Activated T-cell treated with anti-CD3 and anti-CD28 coated beads, Interleukin-2, amount 50 U/mL, for 24 hours (primary cell): ENCODE measurements at regions not wholly inside any gene's neighbourhood (a gene's known extent, or its start where the extent isn't known, plus 50 kb on each side); places are given as distances from the start of the nearest gene placed in this dataset.

Experiments
- DNase-seq: peaks from one replicate; pipeline ENCODE4 v3.0.0-alpha.2; 2020
- H3K27ac Mint-ChIP-seq: 2 replicates; pipeline ENCODE4 v1.8.0; 2020; ENCODE audit warnings: mild to moderate bottlenecking, mixed read lengths
- H3K27me3 Mint-ChIP-seq: 2 replicates; pipeline ENCODE4 v1.8.0; 2020; ENCODE audit warnings: mixed read lengths
- H3K36me3 Mint-ChIP-seq: 2 replicates; pipeline ENCODE4 v1.8.0; 2020; ENCODE audit warnings: low read depth, mixed read lengths
- H3K4me1 Mint-ChIP-seq: 2 replicates; pipeline ENCODE4 v1.8.0; 2020; ENCODE audit warnings: low read depth, mixed read lengths
- H3K4me3 Mint-ChIP-seq: 2 replicates; pipeline ENCODE4 v1.8.0; 2020; ENCODE audit warnings: mild to moderate bottlenecking, moderate library complexity, mixed read lengths
- H3K9me3 Mint-ChIP-seq: 2 replicates; pipeline ENCODE4 v1.8.0; 2020; ENCODE audit warnings: mixed read lengths

GRCh38 chr2:187274146-187274545 lies 173.9 kb downstream of the CALCRL start:
- Mint-ChIP-seq H3K36me3 (no peaks in the 10 kb centered on the region), H3K9me3 (peaks cover 13% of the 10 kb centered on the region), H3K4me3 (no peak overlapping the region), H3K27ac (no peak overlapping the region), H3K4me1 (no peaks in the 10 kb centered on the region), H3K27me3 (no peaks in the 10 kb centered on the region)
- DNase-seq = no peak

GRCh38 chr2:187272255-187272654 lies 175.8 kb downstream of the CALCRL start:
- Mint-ChIP-seq H3K9me3 (peaks cover 2% of the 10 kb centered on the region), H3K4me3 (no peak overlapping the region), H3K27ac (no peak overlapping the region), H3K36me3 (no peaks in the 10 kb centered on the region), H3K27me3 (no peaks in the 10 kb centered on the region), H3K4me1 (no peaks in the 10 kb centered on the region)
- no peak for DNase-seq

GRCh38 chr2:187271825-187272224 lies 176.2 kb downstream of the CALCRL start:
- no peaks in the 10 kb centered on the region for H3K36me3 Mint-ChIP-seq
- H3K4me3 Mint-ChIP-seq = no peak overlapping the region
- H3K4me1 Mint-ChIP-seq = no peaks in the 10 kb centered on the region
- H3K27me3 Mint-ChIP-seq = no peaks in the 10 kb centered on the region
- no peak for DNase-seq
- peaks cover 2% of the 10 kb centered on the region for H3K9me3 Mint-ChIP-seq
- H3K27ac Mint-ChIP-seq = no peak overlapping the region

- Mint-ChIP-seq H3K4me1 (no peaks in the 10 kb centered on the region), H3K9me3 (no peaks in the 10 kb centered on the region), H3K27me3 (no peaks in the 10 kb centered on the region), H3K4me3 (no peak overlapping the region), H3K36me3 (no peaks in the 10 kb centered on the region), H3K27ac (no peak overlapping the region)
- DNase-seq = no peak
Measured at GRCh38 chr2:187266645-187267044, 181.4 kb downstream of the CALCRL start.

GRCh38 chr2:187266147-187266546 lies 181.9 kb downstream of the CALCRL start:
- Mint-ChIP-seq H3K27ac (no peak overlapping the region), H3K36me3 (no peaks in the 10 kb centered on the region), H3K4me3 (no peak overlapping the region), H3K9me3 (no peaks in the 10 kb centered on the region), H3K27me3 (no peaks in the 10 kb centered on the region), H3K4me1 (no peaks in the 10 kb centered on the region)
- DNase-seq = no peak

- no peak for DNase-seq
- Mint-ChIP-seq H3K9me3 (no peaks in the 10 kb centered on the region), H3K4me3 (no peak overlapping the region), H3K27me3 (no peaks in the 10 kb centered on the region), H3K4me1 (no peaks in the 10 kb centered on the region), H3K36me3 (no peaks in the 10 kb centered on the region), H3K27ac (no peak overlapping the region)
Measured at GRCh38 chr2:187264612-187265011, 183.4 kb downstream of the CALCRL start.

GRCh38 chr2:187263675-187264560 lies 184.1 kb downstream of the CALCRL start:
- H3K27me3 Mint-ChIP-seq = no peaks in the 10 kb centered on the region
- no peak overlapping the region for H3K4me3 Mint-ChIP-seq
- no peak overlapping the region for H3K27ac Mint-ChIP-seq
- no peaks in the 10 kb centered on the region for H3K9me3 Mint-ChIP-seq
- no peaks in the 10 kb centered on the region for H3K4me1 Mint-ChIP-seq
- no peak for DNase-seq
- no peaks in the 10 kb centered on the region for H3K36me3 Mint-ChIP-seq

- no peak for DNase-seq
- Mint-ChIP-seq H3K27me3 (no peaks in the 10 kb centered on the region), H3K36me3 (no peaks in the 10 kb centered on the region), H3K27ac (no peak overlapping the region), H3K4me1 (no peaks in the 10 kb centered on the region), H3K9me3 (no peaks in the 10 kb centered on the region), H3K4me3 (no peak overlapping the region)
Measured at GRCh38 chr2:187261705-187262104, 186.3 kb downstream of the CALCRL start.

- Mint-ChIP-seq H3K9me3 (no peaks in the 10 kb centered on the region), H3K4me1 (no peaks in the 10 kb centered on the region), H3K27ac (no peak overlapping the region), H3K36me3 (no peaks in the 10 kb centered on the region), H3K27me3 (no peaks in the 10 kb centered on the region), H3K4me3 (no peak overlapping the region)
- no peak for DNase-seq
Measured at GRCh38 chr2:187252063-187252462, 196.0 kb downstream of the CALCRL start.

- H3K4me3 Mint-ChIP-seq = no peak overlapping the region
- H3K27me3 Mint-ChIP-seq = no peaks in the 10 kb centered on the region
- no peaks in the 10 kb centered on the region for H3K4me1 Mint-ChIP-seq
- no peaks in the 10 kb centered on the region for H3K36me3 Mint-ChIP-seq
- DNase-seq = no peak
- no peaks in the 10 kb centered on the region for H3K9me3 Mint-ChIP-seq
- no peak overlapping the region for H3K27ac Mint-ChIP-seq
Measured at GRCh38 chr2:187250137-187250536, 197.9 kb downstream of the CALCRL start.

- no peaks in the 10 kb centered on the region for H3K27me3 Mint-ChIP-seq
- no peak overlapping the region for H3K27ac Mint-ChIP-seq
- H3K9me3 Mint-ChIP-seq = peaks cover 3% of the 10 kb centered on the region
- H3K4me3 Mint-ChIP-seq = no peak overlapping the region
- no peak for DNase-seq
- no peaks in the 10 kb centered on the region for H3K4me1 Mint-ChIP-seq
- no peaks in the 10 kb centered on the region for H3K36me3 Mint-ChIP-seq
Measured at GRCh38 chr2:187233811-187234210, 214.2 kb downstream of the CALCRL start.

- no peak for DNase-seq
- Mint-ChIP-seq H3K27ac (no peak overlapping the region), H3K4me3 (no peak overlapping the region), H3K27me3 (no peaks in the 10 kb centered on the region), H3K9me3 (peaks cover 3% of the 10 kb centered on the region), H3K36me3 (no peaks in the 10 kb centered on the region), H3K4me1 (no peaks in the 10 kb centered on the region)
Measured at GRCh38 chr2:187232749-187233148, 215.3 kb downstream of the CALCRL start.

- H3K27me3 Mint-ChIP-seq = no peaks in the 10 kb centered on the region
- no peak for DNase-seq
Measured at GRCh38 chr2:187230088-187230487, 218.0 kb downstream of the CALCRL start.

GRCh38 chr2:187228986-187229385 lies 219.1 kb downstream of the CALCRL start:
- H3K36me3 Mint-ChIP-seq = no peaks in the 10 kb centered on the region
- no peak for DNase-seq
- no peak overlapping the region for H3K4me3 Mint-ChIP-seq
- H3K9me3 Mint-ChIP-seq = no peaks in the 10 kb centered on the region
- no peaks in the 10 kb centered on the region for H3K4me1 Mint-ChIP-seq
- H3K27me3 Mint-ChIP-seq = no peaks in the 10 kb centered on the region
- no peak overlapping the region for H3K27ac Mint-ChIP-seq

More at GRCh38 chr2:187230088-187230487, 218.0 kb downstream of the CALCRL start:
- Mint-ChIP-seq H3K4me1 (no peaks in the 10 kb centered on the region), H3K4me3 (no peak overlapping the region), H3K27ac (no peak overlapping the region), H3K36me3 (no peaks in the 10 kb centered on the region), H3K9me3 (no peaks in the 10 kb centered on the region)

- peaks cover 3% of the 10 kb centered on the region for H3K9me3 Mint-ChIP-seq
- H3K36me3 Mint-ChIP-seq = no peaks in the 10 kb centered on the region
- no peak overlapping the region for H3K4me3 Mint-ChIP-seq
- DNase-seq = no peak
- H3K27ac Mint-ChIP-seq = no peak overlapping the region
- no peaks in the 10 kb centered on the region for H3K4me1 Mint-ChIP-seq
- no peaks in the 10 kb centered on the region for H3K27me3 Mint-ChIP-seq
Measured at GRCh38 chr2:187224989-187225388, 223.1 kb downstream of the CALCRL start.
